PFSK-1 (cell line): ENCODE measurements at regions not wholly inside any gene's neighbourhood (a gene's known extent, or its start where the extent isn't known, plus 50 kb on each side); places are given as distances from the start of the nearest gene placed in this dataset.

Experiments
- FOXP2 ChIP-seq: optimal IDR thresholded peaks from 2 replicates; pipeline ENCODE3; 2011; ENCODE audit warnings: borderline replicate concordance, control low read depth, inconsistent platforms; ENCODE audit not compliant: insufficient read depth; ENCODE audit errors: extremely low read length, extremely low read depth
- POLR2AphosphoS5 ChIP-seq: IDR thresholded peaks from 2 replicates; pipeline ENCODE4 v1.6.1; 2012; ENCODE audit warnings: low read depth, mild to moderate bottlenecking, control low read depth, low read length, moderate library complexity
- SIN3A ChIP-seq: IDR thresholded peaks from 2 replicates; pipeline ENCODE4 v1.6.1; 2012; ENCODE audit warnings: mild to moderate bottlenecking, low read length, moderate library complexity, borderline replicate concordance; ENCODE audit not compliant: insufficient read depth
- TAF1 ChIP-seq: IDR thresholded peaks from 2 replicates; pipeline ENCODE4 v1.6.1; 2012; ENCODE audit warnings: low read length, control low read depth, borderline replicate concordance; ENCODE audit not compliant: insufficient read depth
- TF ChIP-seq, protein P1 (sequence below), 2 experiments: IDR thresholded peaks; 2 replicates each; pipeline versions ENCODE4 v1.6.1 to v1.8.0; 2011 to 2012; ENCODE audit warnings: low read depth in 2 of 2, low read length in 2 of 2, control low read depth in 1 of 2, inconsistent platforms in 1 of 2, mild to moderate bottlenecking in 1 of 2, moderate library complexity in 1 of 2; ENCODE audit not compliant: insufficient read depth in 1 of 2

DNA sequence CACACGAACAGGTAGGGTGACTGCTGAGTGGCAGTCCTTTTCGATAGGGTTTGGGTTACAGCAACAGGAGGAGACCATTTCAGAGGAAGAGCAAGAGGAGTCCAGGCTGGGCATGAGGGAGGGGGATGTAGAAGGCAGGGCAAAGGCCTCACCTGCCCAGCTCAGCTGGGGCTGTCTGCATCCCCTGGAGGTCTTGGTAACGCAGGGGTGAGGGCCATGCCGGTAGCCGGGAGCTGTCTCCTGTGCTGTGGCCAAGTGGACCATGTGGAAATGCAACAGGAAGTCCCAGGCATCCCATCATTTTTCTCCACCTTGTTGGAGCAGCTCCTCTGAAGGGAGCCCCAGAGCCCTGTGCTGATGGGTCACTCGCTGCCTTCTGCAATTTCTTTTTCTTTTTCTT lies 105.4 kb upstream of the C1orf174 start:
- TF ChIP-seq FOXP2 (no peak), SIN3A (no peak), POLR2AphosphoS5 (no peak), TAF1 (no peak)
- TF ChIP-seq, protein P1, sequence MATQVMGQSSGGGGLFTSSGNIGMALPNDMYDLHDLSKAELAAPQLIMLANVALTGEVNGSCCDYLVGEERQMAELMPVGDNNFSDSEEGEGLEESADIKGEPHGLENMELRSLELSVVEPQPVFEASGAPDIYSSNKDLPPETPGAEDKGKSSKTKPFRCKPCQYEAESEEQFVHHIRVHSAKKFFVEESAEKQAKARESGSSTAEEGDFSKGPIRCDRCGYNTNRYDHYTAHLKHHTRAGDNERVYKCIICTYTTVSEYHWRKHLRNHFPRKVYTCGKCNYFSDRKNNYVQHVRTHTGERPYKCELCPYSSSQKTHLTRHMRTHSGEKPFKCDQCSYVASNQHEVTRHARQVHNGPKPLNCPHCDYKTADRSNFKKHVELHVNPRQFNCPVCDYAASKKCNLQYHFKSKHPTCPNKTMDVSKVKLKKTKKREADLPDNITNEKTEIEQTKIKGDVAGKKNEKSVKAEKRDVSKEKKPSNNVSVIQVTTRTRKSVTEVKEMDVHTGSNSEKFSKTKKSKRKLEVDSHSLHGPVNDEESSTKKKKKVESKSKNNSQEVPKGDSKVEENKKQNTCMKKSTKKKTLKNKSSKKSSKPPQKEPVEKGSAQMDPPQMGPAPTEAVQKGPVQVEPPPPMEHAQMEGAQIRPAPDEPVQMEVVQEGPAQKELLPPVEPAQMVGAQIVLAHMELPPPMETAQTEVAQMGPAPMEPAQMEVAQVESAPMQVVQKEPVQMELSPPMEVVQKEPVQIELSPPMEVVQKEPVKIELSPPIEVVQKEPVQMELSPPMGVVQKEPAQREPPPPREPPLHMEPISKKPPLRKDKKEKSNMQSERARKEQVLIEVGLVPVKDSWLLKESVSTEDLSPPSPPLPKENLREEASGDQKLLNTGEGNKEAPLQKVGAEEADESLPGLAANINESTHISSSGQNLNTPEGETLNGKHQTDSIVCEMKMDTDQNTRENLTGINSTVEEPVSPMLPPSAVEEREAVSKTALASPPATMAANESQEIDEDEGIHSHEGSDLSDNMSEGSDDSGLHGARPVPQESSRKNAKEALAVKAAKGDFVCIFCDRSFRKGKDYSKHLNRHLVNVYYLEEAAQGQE (IDR thresholded peaks at IDR 0.05; ENCODE audit: insufficient read depth in 1 of 2, low read depth in 2 of 2, low read length in 2 of 2): no peak

DNA sequence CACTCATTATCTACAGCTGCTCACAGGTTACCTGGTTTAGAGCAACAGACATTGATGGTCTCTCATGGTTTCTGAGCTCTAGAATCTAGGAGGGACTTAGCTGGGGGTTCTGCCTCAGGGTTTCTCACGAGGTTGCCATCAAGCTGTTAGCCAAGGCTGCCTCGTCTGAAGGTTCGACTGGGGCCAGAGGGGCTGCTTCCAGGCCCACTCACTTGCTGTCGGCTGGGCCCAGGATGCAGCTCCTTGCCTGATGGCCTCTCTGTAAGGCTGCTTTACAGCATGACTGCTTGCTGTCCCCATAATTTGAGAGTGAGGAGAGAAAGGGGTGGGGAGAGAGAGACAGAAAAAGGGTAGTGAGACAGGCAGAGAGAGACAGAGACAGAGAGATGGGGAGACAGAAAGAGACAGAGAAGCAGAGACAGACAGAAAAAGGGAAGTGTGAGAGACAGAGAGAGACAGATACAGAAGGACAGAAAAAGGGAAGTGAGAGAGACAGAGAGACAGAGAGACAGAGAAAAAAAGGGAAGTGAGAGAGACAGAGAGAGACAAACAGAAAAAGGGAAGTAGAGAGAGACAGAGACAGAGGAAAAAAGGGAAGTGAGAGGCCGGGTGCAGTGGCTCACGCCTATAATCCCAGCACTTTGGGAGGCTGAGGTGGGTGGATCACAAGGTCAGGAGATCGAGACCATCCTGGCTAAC lies 106.8 kb upstream of the C1orf174 start:
- TF ChIP-seq TAF1: no peak
- TF ChIP-seq, protein P1 (IDR thresholded peaks at IDR 0.05; ENCODE audit: insufficient read depth in 1 of 2, low read depth in 2 of 2, low read length in 2 of 2): no peak
- no peak for TF ChIP-seq FOXP2
- TF ChIP-seq SIN3A: no peak
- TF ChIP-seq POLR2AphosphoS5: no peak

DNA sequence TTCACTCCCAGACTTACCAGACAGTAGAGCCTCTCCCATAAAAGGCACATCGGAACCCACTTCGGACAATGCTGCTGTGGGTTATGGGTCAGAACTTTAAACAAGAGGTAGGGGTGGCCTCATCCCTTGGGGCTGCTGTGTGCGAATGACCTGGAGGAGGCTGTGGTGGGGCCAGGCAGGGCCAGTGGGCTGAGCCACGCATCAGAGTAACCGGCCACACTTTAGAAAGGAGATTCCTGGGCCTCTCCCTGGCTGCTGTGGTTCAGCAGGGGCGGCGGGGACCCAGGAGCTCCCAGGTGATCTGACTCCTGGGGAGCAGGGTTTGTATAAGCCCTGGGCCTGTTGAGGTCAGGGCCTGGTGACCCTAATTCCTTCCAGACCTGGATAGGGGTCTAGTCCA lies 110.2 kb upstream of the C1orf174 start:
- no peak for TF ChIP-seq POLR2AphosphoS5
- TF ChIP-seq FOXP2: no peak
- TF ChIP-seq TAF1: no peak

DNA sequence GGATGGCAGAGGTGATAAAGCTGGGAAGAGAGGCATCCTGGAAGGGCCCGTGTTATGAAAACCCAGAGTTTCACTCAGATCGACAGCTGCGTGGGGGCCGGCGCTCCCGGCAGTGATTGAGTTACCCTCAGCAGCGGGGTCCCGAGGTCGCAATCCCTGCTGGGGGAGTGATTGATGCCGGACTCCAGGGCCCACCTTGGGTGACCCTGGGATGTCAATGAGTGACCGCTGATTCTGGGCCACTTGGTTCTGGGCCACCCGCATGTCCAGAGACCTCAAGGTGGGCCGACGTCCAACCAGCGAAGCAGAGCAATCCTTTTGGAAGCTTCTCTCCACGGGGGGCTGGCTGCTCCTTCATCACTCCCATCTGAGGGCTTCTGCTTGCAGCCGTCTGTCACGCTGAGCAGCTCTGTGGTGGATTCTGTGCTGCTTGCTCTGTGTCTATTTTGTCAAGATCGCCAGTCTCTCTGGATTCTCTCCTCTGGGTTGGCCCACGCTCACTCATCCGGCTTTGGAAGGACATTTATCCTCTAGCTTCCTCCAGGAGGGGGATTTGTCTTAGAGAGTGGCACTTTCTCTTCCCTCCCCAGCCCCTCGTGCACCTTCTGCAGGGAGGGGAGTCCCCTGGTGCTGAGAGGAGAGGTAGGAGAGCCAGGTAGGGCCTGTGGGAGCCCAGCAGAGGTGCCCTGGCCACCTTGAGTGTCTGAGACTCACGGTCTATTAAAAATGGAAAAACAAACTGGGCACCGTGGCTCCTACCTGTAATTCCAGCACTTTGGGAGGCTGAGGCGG lies 110.9 kb upstream of the C1orf174 start:
- no peak for TF ChIP-seq SIN3A
- no peak for TF ChIP-seq FOXP2
- TF ChIP-seq POLR2AphosphoS5: no peak
- TF ChIP-seq, protein P1 (IDR thresholded peaks at IDR 0.05; ENCODE audit: insufficient read depth in 1 of 2, low read depth in 2 of 2, low read length in 2 of 2): no peak
- no peak for TF ChIP-seq TAF1

DNA sequence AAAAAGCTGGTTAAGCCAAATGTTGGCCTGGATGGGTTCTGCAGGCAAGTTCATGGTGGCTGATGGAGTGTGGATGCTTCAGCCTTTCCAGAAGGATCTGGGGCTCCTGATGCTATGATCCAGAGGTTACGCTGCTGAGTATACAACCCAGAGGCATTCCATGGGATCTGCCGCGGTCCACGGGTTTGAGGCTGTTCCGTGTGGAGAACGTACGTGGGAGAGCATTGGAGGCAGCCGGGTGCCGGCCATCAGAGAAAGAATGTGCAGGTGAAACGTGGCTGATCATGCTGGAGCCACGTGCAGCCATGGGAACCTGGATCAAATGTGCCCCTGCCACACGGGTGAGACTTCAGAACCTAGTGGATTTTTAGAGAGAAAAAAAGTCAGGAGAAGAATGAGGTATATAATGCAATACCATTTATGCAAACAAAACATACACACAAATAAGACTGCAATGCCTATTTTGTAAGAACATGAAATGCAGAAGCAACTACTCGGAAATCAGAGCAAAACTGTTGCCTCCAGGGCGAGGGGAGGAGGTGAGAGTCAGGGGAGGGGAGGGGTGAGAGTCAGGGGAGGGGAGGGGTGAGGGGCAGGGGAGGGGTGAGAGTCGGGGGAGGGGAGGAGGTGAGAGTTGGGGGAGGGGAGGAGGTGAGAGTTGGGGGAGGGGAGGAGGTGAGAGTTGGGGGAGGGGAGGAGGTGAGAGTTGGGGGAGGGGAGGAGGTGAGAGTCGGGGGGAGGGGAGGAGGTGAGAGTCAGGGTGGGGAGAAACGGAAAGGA lies 116.5 kb upstream of the C1orf174 start:
- no peak for TF ChIP-seq SIN3A
